GM19468 (cell line): ENCODE measurements at regions not wholly inside any gene's neighbourhood (a gene's known extent, or its start where the extent isn't known, plus 50 kb on each side); places are given as distances from the start of the nearest gene placed in this dataset.
"Not testable (repeated sequence)": the region's sequence is repeated elsewhere in the genome, so short reads cannot be mapped to it uniquely, and the experiment has no call there.

Experiments
- ATAC-seq: cut with Tn5 transposase; IDR thresholded peaks from one replicate; pipeline ENCODE4 v1.9.1; 2021; ENCODE audit warnings: mild to moderate bottlenecking, moderate library complexity, moderate number of reproducible peaks; ENCODE audit not compliant: unreplicated experiment; ENCODE audit errors: extremely low read depth

DNA sequence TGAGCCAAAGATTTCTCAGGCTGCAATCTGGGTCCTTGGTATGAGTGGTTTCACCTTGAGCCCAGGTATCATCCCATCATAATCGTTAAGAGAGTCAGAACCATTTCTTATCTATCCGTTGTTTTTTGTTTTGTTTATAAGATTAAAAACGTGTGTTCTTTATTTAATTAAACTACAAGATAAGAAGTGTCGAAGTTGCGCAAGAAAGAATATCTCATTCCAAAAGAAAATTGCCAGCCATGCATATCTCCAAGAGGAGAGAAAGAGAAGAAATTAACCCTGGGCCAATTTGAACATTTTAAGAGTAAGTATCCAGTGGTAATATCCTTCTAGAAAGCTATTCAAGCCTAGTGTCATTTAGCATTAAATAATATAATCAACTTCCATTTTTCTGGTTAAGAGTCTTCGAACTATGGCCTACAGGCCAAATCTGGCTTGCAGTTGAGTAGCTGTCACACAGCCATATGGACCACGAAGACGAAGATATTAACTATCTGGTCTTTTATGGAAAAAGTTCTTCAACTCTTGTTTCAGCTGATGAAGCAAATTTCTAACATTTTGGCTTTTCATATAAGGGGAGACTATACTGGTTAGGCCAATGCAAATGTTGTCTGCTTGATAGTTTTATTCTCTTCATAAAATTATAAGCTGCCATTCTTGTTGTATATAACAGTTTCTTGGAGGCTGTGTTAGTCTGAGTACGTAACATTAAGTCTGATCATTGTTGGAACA, 576.4 kb downstream of the REEP3 start:
- no peak for ATAC-seq

GRCh38 chr10:64098994-64099393, 577.8 kb downstream of the REEP3 start:
- no peak for ATAC-seq

DNA sequence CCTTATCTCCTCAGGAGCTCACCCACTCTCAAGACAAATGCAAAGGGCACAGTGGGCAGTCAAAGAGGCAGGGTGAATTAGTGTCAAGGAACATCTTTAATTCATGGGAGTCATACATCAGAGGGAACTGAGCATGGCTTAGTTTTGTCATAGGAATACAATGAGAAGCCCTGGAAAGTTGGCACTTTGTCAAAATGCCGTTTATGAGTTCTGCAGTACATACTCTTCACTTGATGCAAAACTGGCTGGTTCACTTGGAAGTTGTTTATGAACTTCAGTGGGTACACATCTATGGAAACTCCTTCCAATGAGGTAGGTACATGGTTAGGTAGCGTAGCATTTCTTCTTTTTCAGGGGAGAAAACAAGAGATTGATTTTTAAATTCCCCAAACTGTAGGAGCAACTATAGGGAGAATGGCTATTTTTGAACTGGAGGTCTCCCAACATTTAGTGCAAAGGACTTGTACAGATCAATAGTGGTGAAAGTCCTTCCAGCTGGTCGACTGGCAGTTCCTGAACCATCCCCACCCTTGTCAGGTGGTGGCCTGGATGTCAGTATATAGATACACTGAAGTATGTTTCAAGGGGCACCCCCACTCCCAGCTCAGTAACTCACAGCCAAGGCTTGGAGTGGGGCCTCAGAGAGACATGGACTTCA, 580.5 kb downstream of the REEP3 start:
- ATAC-seq: no peak

DNA sequence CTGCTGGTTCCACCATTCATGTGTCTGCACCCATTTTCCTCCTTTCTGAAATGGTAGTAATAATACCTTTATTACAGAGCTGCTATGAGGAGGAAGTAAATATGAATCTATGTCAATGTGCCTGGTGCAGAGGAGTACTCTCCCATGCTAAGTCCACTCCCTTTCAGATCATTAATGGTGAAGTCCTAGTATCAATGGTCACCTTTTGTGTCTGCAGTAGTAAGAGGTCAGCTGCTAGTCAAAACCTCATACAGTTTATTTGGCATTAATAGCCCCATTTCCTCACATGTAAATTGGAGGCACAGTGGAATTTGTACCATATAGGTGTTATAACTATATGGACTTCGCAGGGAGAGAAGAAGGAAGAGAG, 581.0 kb downstream of the REEP3 start:
- ATAC-seq: no peak

DNA sequence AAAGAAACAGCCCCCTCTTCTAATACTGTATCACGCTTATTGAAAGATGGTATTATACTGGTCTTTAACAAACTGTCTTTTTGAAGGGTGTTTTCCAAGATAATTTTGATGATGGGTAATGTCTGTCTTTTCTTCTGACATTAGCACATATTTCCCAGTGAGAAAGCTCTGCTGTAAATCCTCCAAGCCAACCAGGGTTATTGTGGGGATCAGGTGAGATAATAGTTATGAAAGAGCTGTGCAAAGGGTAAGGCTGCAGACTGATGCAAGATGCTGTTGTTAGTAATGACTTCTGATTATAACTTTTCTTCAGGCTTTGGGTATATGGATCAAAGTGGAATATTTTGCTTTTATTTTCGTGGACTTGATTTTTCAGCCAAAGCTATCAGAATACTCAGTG, 581.7 kb downstream of the REEP3 start:
- ATAC-seq: no peak

DNA sequence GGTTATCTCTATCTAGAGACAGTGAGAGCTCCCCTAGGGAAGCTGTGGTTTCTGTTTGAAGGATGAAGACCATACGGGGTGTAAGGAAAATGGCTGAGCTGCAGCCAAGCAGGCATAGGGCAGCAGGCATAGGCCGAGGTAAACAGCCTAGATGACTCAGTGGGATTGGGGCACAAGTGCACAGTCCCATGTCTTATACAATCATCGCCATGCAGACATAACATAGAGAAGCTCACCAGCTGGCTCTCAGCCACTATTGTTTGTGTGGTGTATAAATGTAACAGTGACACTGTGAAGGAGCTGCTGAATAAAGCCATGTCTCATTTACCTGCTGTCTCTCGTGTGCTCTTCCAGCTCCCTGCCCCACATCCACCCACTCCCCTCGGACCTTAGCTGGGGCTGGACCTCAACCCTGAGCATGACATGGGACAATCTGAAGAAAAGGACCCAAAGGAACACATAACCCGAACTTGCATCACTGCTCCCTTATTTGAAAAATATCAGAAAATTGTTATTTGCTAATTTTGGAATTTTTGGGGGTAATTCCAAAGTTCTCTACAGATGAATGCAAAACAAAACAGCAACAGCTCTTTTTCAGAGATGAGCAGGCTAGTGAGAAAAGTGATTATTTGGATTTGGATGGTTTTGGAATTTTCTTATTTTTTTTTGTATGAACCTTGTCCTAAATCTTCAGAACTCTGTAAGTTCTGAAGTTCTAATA, 582.7 kb downstream of the REEP3 start:
- no peak for ATAC-seq

DNA sequence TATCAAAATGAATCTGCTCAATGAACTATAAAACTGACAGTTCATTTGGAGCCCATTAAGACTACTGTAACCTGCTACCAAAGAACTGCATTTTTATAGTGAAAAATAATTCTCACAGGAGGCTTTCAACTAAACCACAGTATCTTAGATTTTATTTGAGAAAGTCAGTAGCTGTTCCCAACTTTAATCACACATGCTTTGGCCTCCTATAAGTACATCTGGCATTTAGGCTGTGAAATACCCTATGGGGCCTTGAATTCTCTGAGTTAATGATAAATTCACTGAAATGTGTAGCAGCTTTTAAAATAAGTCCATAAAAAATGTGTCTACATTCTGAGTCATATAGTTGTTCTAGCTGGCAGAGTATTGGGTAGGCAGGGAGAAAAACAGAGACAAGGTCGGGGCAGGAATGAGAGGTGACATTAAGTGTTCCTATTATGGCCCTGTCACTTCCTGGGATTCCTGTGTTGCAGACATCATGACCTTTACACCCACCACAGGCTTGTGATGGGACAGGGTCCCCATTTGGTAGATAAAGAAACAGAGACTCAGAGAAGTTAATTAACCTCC, 588.8 kb downstream of the REEP3 start:
- no peak for ATAC-seq

- no peak for ATAC-seq
Measured at GRCh38 chr10:64112701-64113355, 591.6 kb downstream of the REEP3 start.

GRCh38 chr10:64113375-64113774, 592.2 kb downstream of the REEP3 start:
- ATAC-seq: no peak

- ATAC-seq: no peak
Measured at GRCh38 chr10:64113792-64114191, 592.6 kb downstream of the REEP3 start.

- no peak for ATAC-seq
Measured at GRCh38 chr10:64115471-64115870, 594.3 kb downstream of the REEP3 start.

GRCh38 chr10:64115908-64116643, 594.9 kb downstream of the REEP3 start:
- no peak for ATAC-seq

- no peak for ATAC-seq
Measured at GRCh38 chr10:64116707-64117106, 595.5 kb downstream of the REEP3 start.

GRCh38 chr10:64118736-64119135, 597.5 kb downstream of the REEP3 start:
- no peak for ATAC-seq

- not testable (repeated sequence) for ATAC-seq
Measured at GRCh38 chr10:64120301-64120980, 599.2 kb downstream of the REEP3 start.

GRCh38 chr10:64130152-64130551, 609.0 kb downstream of the REEP3 start:
- no peak for ATAC-seq

DNA sequence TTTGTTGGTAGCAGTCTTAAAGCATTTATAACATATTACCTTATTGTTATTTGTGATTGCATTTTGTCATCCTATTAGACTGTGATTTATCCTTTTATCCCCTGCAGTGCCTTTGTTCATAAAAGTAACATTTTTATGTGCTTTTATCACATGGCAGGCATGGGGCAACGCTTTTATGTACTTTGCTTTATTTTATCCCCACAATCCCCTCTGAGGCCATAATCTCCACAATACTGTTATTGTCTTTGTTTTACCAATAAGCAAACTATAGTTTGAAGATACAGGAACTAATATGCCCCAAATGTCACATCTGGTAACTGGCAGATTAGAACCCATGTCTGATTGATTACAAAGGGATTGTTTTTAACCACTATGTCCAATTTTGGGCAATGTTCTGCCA, 613.5 kb downstream of the REEP3 start:
- no peak for ATAC-seq

DNA sequence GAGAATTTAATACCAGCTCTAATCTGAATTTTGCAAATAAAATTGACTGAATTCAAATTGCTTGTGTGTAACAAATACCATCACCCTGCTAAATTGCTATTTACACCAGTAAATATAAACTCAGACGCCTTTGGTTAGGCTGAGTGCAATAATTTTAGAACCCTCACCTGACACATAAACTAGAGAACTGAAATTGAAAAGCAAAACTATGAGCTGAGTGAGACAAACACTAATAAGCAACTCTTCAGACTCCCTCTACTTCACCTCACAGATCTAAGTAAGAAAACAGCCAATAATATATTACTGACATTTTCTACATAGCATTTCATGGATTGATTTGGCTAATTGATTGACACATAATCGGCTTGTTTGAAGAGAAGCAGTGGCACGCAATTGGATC, 621.2 kb downstream of the REEP3 start:
- no peak for ATAC-seq

- no peak for ATAC-seq
Measured at GRCh38 chr10:64148607-64149006, 627.4 kb downstream of the REEP3 start.
